Skeletal muscle tissue (tissue), 3 donors: ENCODE measurements at regions not wholly inside any gene's neighbourhood (a gene's known extent, or its start where the extent isn't known, plus 50 kb on each side); places are given as distances from the start of the nearest gene placed in this dataset.
"Not testable (repeated sequence)": the region's sequence is repeated elsewhere in the genome, so short reads cannot be mapped to it uniquely, and the experiment has no call there.

Experiments
- H3K27ac ChIP-seq: one replicate; pipeline ENCODE4 v1.7.0; 2013; ENCODE audit warnings: mild to moderate bottlenecking, low read depth, low read length, inconsistent platforms
- H3K27me3 ChIP-seq, 3 donors: one replicate each; pipeline ENCODE4 v1.7.0; 2013; ENCODE audit warnings: low read length in 3 of 3; ENCODE audit not compliant: control insufficient read depth in 3 of 3, insufficient read depth in 3 of 3
- H3K36me3 ChIP-seq, 3 donors: one replicate each; pipeline ENCODE4 v1.7.0; 2013; ENCODE audit warnings: low read length in 3 of 3; ENCODE audit not compliant: control insufficient read depth in 3 of 3, insufficient read depth in 3 of 3
- H3K4me1 ChIP-seq, 3 donors: one replicate each; pipeline ENCODE4 v1.7.0; 2013; ENCODE audit warnings: low read length in 3 of 3, mild to moderate bottlenecking in 3 of 3; ENCODE audit not compliant: control insufficient read depth in 3 of 3, insufficient read depth in 3 of 3
- H3K4me3 ChIP-seq, 3 donors: one replicate each; pipeline ENCODE4 v1.7.0; 2013; ENCODE audit warnings: low read length in 3 of 3
- H3K9ac ChIP-seq, 3 donors: one replicate each; pipeline ENCODE4 v1.7.0; 2013; ENCODE audit warnings: low read length in 3 of 3, mild to moderate bottlenecking in 3 of 3, moderate library complexity in 2 of 3, low read depth in 1 of 3
- H3K9me3 ChIP-seq, 3 donors: one replicate each; pipeline ENCODE4 v1.7.0; 2013; ENCODE audit warnings: low read length in 3 of 3; ENCODE audit not compliant: control insufficient read depth in 3 of 3
- donor health status: Osteomylitis.

DNA sequence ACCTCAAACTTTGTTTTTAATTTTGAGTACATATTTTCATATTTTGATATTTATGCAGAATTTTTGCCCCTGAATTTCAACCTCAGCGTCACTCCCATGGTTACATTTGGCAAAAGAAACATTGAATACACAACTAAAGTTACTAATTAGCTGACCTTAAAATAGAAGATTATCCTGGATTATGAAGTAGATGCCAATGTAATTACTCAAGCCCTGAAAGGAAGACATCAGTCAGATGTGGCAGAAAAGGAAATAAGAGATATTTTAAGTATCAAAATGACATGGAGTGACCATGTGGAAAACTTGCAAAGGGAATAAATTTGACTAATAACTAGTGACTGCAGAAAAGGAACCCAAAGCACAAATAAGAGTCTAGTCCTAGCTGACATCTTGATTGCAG, 701.3 kb upstream of the KCND2 start:
- Histone ChIP-seq H3K27ac (no peak overlapping the region), H3K36me3 (no peaks in the 10 kb centered on the region), H3K9me3 (no peaks in the 10 kb centered on the region), H3K4me3 (no peak overlapping the region), H3K4me1 (no peaks in the 10 kb centered on the region), H3K27me3 (no peaks in the 10 kb centered on the region), H3K9ac (no peak overlapping the region)

DNA sequence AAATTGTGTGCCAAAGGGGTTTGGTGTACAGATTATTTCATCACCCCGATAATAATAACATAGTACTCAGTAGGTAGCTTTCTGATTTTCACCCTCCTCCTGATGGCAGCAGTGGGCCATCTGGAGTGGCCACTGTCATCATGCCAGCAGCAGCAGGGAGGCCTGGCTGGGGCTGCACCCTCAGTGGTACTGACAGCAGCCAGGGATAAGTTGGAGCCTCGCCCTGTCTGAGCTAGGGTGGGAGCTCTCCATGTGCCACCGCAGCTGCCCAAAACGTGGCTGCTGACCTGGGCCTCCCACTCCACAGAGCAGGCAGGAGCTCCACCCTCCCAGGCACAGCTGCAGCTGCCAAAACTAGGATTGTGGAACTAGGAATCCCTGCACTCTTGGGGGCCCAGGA, 700.8 kb upstream of the KCND2 start:
- no peak overlapping the region for H3K27ac ChIP-seq
- H3K36me3 ChIP-seq, result no peaks in the 10 kb centered on the region
- H3K9ac ChIP-seq, result no peak overlapping the region
- no peaks in the 10 kb centered on the region for H3K4me1 ChIP-seq
- H3K9me3 ChIP-seq, result no peaks in the 10 kb centered on the region
- no peaks in the 10 kb centered on the region for H3K27me3 ChIP-seq
- no peak overlapping the region for H3K4me3 ChIP-seq

DNA sequence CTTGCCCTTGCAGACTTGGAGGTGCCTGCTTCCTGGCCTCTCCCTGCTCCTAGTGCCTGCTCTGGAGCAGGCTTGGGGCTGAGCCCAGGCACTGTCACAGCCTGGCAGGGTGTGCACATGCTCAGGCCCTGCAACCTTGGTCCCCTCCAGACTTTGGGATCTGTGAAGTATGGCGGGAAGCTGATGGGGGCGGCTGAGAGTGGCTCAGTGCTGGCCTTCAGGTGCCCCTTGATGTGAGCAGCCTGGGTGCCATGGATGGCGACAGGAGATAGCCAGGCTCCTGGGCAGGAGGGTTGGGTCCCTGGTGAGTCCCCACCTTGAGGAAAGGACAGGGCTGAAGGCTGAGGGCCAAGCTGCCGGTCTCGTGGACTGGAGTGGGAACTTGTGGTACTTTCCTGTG, 700.4 kb upstream of the KCND2 start:
- Histone ChIP-seq H3K4me1 (no peaks in the 10 kb centered on the region), H3K9me3 (no peaks in the 10 kb centered on the region), H3K9ac (no peak overlapping the region), H3K27me3 (no peaks in the 10 kb centered on the region), H3K36me3 (no peaks in the 10 kb centered on the region), H3K4me3 (no peak overlapping the region), H3K27ac (no peak overlapping the region)

DNA sequence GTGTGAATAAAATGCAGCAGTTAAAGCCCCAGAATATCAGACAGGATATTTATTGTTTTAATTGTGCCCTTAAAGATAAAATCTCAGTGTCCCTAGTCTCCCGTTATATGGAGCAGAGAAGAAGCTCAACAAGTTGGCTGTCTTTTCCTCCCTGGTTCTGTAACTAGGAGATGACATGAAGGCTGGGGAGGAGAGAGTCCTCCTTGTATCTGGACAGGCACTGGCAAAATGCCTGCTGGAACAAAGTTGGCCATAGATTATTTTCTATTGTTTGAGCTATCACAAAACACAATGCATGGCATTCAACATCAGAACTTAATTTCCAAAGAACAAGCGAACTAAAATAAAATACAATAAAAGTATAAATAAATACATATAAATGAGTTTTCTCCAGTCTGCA, 694.9 kb upstream of the KCND2 start:
- H3K27me3 ChIP-seq, result no peaks in the 10 kb centered on the region
- H3K27ac ChIP-seq, result no peak overlapping the region
- H3K9me3 ChIP-seq, result no peaks in the 10 kb centered on the region
- no peak overlapping the region for H3K9ac ChIP-seq
- H3K36me3 ChIP-seq, result no peaks in the 10 kb centered on the region
- H3K4me1 ChIP-seq, result no peaks in the 10 kb centered on the region
- no peak overlapping the region for H3K4me3 ChIP-seq

DNA sequence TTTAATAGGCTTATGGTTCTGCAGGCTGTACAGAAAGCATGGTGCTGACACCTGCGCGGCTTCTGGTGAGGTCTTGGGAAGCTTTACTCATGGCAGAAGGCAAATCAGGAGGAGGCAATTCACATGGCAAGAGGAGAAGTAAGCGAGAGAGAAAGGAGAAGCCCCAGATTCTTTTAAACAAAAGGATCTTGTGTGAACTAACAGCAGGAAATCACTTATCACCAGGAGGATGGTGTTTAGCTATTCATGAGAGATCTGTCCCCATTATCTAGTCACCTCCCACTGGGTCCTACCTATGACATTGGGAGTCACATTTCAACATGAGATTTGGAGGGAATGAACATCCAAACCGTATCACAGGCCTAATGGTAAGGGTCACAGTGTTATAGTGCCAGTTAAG, 678.0 kb upstream of the KCND2 start:
- Histone ChIP-seq H3K36me3 (no peaks in the 10 kb centered on the region), H3K4me1 (no peaks in the 10 kb centered on the region), H3K27me3 (no peaks in the 10 kb centered on the region), H3K9me3 (no peaks in the 10 kb centered on the region), H3K9ac (no peak overlapping the region), H3K4me3 (no peak overlapping the region), H3K27ac (no peak overlapping the region)

DNA sequence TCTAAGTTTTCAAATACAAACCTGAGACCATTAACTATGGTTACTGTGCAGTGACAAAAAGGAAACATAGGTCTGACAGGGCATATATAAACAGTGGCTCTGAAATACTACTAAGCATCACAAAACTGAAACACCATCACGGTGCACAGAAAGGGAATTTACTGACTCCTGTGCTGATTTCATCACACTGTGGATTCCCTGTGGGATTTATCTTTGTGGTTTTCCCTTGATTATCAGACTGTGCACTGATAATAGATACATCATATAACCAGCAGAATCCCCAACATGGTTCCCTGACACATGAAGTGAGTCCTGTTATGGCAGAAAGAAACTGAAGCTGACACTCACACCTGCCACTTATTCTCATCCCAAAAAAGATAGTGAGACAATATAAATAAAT, 676.3 kb upstream of the KCND2 start:
- H3K9ac ChIP-seq, result no peak overlapping the region
- H3K9me3 ChIP-seq, result no peaks in the 10 kb centered on the region
- no peak overlapping the region for H3K27ac ChIP-seq
- no peak overlapping the region for H3K4me3 ChIP-seq
- no peaks in the 10 kb centered on the region for H3K36me3 ChIP-seq
- no peaks in the 10 kb centered on the region for H3K27me3 ChIP-seq
- no peaks in the 10 kb centered on the region for H3K4me1 ChIP-seq

DNA sequence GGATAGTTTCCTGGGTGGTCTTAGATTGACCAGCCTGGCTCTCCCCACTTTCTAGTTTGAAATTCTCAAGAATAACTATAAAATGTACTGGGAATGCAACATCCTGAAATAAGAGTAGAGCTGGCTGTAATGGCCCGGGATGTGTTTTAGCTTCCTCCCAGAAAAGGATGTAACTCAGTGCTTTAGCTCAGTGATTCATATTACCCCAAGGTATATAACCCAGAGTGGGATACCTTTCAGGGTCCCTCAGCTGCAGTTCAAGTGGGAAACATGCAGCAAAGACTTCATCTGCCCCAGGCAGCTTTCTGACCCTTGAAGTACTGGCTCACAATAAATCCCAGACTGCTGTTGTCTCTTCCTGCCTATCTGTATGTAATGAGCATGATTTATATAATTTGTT, 666.7 kb upstream of the KCND2 start:
- no peak overlapping the region for H3K27ac ChIP-seq
- no peaks in the 10 kb centered on the region for H3K27me3 ChIP-seq
- no peaks in the 10 kb centered on the region for H3K9me3 ChIP-seq
- H3K9ac ChIP-seq, result no peak overlapping the region
- no peaks in the 10 kb centered on the region for H3K36me3 ChIP-seq
- H3K4me3 ChIP-seq, result no peak overlapping the region
- H3K4me1 ChIP-seq, result no peaks in the 10 kb centered on the region

DNA sequence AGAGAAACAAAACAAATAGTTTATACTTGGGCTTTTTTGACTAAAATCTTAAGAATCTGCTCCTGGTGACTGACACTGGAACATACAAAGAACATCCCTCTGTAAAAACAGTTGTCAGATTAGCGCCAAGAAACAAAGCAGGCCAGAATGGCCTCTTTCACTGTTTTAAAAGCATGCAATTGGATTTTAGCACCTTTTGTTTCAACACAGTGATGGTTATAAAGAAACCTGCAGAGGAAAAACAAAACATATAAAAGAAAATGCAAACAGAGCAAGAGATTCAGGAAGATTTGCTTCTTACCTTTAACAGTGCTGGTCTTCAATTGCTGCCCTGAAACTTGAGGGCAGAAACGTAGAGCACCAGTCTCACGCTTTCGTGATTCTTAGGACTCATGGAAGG, 652.2 kb upstream of the KCND2 start:
- H3K4me1 ChIP-seq, result no peaks in the 10 kb centered on the region
- H3K27me3 ChIP-seq, result no peaks in the 10 kb centered on the region
- H3K9me3 ChIP-seq, result no peaks in the 10 kb centered on the region
- H3K4me3 ChIP-seq, result no peak overlapping the region
- no peak overlapping the region for H3K9ac ChIP-seq
- no peak overlapping the region for H3K27ac ChIP-seq
- H3K36me3 ChIP-seq, result no peaks in the 10 kb centered on the region

DNA sequence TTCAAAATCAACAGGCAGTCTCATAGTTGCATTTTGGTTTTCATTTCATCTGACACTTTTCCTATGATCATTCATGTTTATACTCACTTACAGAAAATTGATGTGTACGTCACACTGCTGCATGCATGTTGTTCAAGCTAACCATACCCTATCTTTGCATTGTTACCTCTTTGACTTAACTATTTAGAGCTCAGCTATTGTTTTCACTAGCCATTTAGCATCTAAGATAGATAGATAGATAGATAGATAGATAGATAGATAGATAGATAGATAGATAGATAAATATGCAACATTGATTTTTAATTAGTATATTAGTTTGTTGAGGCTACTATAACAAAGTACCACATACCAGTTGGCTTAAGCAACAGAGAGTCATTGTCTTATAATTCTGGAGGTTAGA, 649.5 kb upstream of the KCND2 start:
- Histone ChIP-seq H3K27me3 (no peaks in the 10 kb centered on the region), H3K27ac (no peak overlapping the region), H3K4me1 (no peaks in the 10 kb centered on the region), H3K36me3 (no peaks in the 10 kb centered on the region), H3K9ac (no peak overlapping the region), H3K4me3 (no peak overlapping the region), H3K9me3 (no peaks in the 10 kb centered on the region)

DNA sequence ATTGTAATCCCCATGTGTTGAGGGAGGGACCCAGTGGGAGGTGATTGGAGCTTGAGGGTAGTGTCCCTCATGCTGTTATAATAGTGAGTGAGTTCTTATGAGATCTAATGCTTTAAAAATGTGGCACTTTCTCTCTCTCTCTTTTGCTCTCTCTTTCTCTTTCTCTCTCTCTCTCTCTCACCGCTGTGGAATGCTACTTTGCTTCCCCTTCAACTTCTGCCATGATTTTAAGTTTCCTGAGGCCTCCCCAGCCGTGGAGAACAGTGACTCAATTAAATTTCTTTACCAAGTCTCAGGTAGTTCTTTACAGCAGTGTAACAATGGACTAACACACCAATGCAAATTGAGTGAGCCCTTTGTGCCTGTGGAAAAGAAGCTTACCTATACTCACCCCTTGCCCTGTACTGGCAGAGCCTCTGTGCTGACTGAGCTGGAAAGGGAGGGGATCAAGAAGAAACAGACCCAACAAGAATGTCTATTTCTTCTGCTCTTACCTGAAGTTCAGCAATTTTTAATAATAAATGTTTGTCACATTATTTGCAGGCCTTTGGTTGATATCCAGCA, 642.5 kb upstream of the KCND2 start:
- H3K27ac ChIP-seq, result no peak overlapping the region
- no peaks in the 10 kb centered on the region for H3K9me3 ChIP-seq
- no peak overlapping the region for H3K4me3 ChIP-seq
- H3K9ac ChIP-seq, result no peak overlapping the region
- no peaks in the 10 kb centered on the region for H3K27me3 ChIP-seq
- H3K4me1 ChIP-seq, result no peaks in the 10 kb centered on the region
- H3K36me3 ChIP-seq, result no peaks in the 10 kb centered on the region

DNA sequence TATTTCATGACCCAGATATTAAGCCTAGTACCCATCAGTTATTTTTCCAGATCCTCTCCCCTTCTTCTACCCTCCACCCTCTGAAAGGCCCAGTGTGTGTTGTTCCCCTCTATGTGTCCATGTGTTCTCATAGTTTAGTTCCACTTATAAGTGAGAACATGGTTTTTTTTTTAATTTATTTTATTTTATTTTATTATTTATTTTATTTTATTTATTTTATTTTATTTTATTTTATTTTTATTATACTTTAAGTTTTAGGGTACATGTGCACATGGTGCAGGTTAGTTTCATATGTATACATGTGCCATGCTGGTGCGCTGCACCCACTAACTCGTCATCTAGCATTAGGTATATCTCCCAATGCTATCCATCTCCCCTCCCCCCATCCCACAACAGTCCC, 639.2 kb upstream of the KCND2 start:
- H3K9me3 ChIP-seq, H3K4me1 ChIP-seq: not testable (repeated sequence)

More for the DNA sequence above, 639.2 kb upstream of the KCND2 start:
- H3K36me3 ChIP-seq, H3K4me3 ChIP-seq, H3K27ac ChIP-seq, H3K9ac ChIP-seq, H3K27me3 ChIP-seq: not testable (repeated sequence)
